Glomerular visceral epithelial cell (primary cell): ENCODE measurements at regions not wholly inside any gene's neighbourhood (a gene's known extent, or its start where the extent isn't known, plus 50 kb on each side); places are given as distances from the start of the nearest gene placed in this dataset.
"Not testable (repeated sequence)": the region's sequence is repeated elsewhere in the genome, so short reads cannot be mapped to it uniquely, and the experiment has no call there.

Source experiments
- DNase-seq: peaks from one replicate; pipeline ENCODE4 v3.0.0-alpha.2; 2016; ENCODE audit errors: extremely low spot score

- no peak for DNase-seq
These were observed 249.2 kb downstream of the FRK start for GRCh38 chr6:115811541-115811940.

GRCh38 chr6:115798229-115798628 lies 262.5 kb downstream of the FRK start:
- no peak for DNase-seq

DNA sequence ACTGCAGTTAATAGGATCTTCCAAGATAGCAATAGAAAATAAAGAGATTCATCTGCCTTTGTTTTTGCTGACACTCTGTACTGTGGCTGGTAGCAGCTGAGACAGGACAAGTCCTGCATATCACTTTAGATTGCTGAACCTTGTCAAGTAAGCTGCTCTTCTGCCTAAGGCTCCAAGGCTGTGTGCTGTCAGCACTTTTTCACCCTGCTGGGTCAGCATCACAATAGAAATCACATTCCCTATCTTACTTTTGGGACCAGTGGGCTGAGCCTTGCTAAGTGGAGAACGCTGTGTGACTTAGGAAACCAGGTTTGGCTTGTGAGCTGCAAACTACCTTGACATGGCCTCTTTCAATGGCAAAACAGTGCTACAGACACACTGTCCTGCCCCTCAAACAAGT lies 263.9 kb downstream of the FRK start:
- no peak for DNase-seq

- DNase-seq = no peak
These were observed 264.6 kb downstream of the FRK start for GRCh38 chr6:115796061-115796460.

DNA sequence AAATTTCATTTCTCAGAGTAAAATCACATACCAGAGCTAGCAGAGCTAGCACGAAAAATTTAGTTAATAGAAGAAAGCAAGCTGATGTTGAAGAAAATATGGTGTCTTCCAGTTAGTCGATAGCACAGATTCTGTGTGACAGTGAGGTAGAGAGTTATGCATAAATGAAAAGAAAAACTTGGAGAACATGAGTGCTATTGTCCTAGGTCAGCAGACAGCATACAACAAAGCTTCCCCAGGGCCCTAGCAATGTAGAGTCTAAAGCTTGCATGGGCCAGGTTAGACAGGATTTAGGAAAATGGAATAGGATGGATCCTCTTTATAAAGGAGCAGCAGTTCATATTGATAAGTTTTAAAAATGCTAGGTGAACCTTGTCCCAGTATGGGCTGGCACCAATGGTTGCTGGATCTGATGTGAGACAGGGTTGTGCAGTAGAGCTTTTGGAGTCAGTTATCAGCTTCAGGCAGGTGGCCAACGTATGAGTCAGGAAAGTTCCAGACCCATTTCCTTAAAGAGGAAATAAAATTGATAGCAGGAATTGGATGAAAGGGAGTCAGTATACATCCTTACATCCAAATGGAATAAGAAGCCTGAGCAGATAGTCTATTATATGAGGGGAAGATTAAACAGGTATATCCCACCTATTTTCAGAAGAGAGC lies 277.2 kb downstream of the FRK start:
- DNase-seq = peak; percentile 21

DNA sequence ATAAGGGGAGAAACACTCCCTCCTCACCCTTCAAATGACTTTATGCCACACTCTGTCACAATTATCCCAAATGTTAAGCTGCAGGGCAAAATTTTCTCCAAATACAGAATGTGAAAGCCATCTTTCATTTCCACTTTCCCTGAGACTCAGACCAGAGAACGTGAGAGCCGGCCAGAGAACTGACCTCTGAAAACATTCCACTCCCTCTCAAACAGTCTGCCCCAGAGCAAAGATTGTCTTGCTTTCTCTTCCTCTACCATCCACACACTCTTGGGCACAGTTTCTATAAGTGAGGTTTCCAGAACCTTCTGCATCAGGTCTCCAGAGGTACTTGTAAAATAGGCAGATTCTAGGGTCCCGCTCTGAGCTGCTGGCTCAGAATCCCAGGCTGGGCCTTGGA lies 278.1 kb downstream of the FRK start:
- no peak for DNase-seq

GRCh38 chr6:115773741-115774140 lies 286.9 kb downstream of the FRK start:
- DNase-seq = no peak

GRCh38 chr6:115770851-115771250 lies 289.8 kb downstream of the FRK start:
- DNase-seq = no peak

DNA sequence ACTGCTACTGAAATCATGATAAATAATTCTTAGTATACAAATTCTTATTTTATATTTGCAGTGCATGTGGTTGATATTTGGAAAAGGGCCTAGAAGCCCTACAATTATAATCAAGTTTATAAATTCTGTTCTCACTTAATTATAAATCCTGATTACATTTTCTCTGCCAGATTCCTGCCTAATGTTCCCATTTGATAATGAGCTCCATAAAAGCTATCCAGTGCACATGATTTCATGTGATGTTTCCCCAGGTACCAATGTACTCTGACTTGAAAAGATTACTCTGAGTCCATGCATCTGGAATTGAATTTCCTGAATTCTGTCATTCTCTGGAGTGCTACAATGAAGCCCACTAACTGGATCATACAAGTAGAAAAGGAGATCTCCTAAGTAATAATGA lies 292.2 kb downstream of the FRK start:
- DNase-seq = no peak

DNA sequence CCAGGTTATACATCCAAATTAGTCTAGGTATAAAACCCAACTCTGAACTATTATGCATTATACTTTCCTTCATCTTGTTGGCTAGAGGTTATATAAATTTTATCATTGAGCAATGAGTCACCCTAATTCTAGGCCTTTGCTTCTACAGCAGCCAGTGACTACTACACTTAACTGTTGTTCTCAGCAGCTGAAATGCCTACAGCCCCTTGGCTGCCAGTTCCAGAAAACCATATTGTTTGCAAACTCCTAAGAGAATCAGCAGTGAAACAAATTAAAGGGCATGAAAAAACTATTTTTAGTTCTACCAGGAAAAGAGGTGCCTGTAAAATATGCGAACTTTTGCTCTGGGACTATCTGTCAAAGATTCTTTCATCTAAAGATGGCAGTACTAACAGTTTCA lies 292.8 kb downstream of the FRK start:
- no peak for DNase-seq

DNA sequence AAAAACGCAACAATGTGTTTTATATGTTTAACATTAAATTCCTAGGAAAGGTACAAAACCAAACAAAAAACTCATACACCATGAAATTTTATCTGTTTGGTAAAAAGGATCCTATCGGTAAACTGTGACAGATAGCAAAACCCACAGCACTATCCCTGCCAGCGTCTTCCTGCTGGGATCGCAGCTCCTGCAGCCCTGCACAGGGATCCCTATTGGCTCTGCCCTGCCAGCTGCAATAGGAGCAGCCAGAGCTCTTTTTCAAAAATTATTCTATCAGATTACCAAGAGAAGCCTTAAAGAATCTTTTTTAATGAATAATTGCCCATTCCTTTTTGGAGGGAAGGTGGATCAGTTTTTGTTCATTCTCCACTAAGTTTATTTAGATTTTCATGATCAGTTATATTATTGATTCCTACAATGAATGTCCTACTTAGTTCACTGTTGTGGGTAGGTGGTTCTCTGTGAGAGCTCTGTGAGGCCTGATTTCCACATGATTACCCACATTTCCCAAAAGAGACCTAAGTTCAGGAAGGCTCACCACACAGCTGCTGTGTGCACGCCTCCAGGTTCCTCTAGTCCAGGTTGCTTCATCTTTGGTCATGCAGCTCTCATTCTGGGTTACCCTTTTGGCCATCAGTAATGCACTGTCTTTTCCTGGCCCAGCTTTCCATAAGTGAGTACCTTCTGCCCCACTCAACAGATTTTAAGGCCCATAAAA lies 293.8 kb downstream of the FRK start:
- peak; percentile 15 for DNase-seq

DNA sequence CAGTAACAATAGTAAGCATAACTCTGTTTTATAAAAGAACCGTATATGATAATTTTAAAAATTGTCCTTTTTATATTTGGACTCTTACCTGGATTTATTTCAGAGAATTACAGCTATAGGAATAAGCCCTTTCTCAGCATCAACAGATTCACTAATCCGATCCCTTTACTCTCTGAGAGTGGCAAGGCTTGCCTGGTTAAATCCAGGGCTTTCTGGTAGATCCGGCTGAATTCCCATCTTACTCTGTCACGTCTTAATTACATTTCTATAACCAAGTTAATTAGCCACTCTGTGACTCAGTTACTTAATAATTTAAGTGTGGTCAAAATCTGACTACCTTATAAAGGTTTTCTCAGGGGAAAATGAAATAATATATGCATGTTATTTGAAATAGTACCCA lies 294.7 kb downstream of the FRK start:
- DNase-seq = no peak

GRCh38 chr6:115759051-115759450 lies 301.6 kb downstream of the FRK start:
- no peak for DNase-seq

DNA sequence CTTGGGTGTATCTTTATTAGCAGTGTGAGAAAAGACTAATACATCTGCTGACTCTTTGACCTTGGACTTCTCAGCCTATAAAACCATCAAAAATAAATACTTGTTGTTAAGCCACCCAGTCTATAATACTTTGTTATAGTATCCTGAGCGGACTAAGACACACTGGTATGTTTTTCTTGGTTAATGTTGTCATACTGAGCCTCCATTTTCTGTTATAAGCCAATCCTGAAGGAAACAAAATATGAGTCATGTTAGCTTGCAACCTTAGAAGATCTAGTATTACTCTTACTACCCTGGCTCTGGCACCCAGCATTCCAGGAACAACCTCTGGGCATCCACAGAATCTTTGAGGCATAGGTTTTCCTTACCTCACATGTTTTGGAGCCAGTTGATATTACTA lies 307.2 kb downstream of the FRK start:
- DNase-seq = peak; percentile 10

- DNase-seq = no peak
These were observed 309.7 kb downstream of the FRK start for GRCh38 chr6:115750946-115751345.

DNA sequence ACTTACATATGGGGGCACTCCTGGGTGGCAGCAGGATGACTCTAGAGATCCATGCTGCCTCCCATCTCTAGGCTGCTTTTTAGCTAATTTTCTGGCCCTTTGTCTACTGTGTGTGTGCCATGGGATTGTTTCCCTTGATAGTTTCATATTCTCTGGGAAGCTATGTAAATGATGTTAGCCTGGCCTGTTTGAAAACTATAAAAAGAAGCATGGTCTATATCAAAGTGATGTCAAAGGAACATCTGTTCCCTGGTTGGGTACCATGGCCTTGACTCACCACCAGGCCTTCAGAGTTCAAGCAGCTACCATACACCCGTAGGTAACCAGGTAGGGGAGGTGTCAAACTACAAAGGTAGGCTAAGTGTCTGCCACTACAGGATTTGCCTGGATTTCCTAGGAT lies 310.4 kb downstream of the FRK start:
- DNase-seq = no peak

DNA sequence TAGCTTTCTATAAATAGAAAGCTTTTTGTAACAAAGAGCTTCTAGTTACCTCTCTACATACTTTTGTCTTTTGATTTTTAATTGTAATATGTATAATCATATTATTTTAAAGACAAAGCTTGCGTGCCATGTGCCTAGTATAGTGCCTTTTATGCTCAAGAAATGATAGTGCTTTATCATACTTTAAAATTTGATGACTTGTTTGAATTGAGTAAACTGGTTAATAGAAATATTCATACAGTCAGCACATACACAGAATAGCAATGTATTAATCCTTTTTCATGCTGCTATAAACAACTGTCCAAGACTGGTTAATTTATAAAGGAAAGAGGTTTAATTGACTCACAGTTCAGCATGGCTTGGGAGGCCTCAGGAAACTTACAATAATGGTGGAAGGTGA lies 313.0 kb downstream of the FRK start:
- no peak for DNase-seq

GRCh38 chr6:115746583-115746982 lies 314.1 kb downstream of the FRK start:
- DNase-seq = not testable (repeated sequence)

DNA sequence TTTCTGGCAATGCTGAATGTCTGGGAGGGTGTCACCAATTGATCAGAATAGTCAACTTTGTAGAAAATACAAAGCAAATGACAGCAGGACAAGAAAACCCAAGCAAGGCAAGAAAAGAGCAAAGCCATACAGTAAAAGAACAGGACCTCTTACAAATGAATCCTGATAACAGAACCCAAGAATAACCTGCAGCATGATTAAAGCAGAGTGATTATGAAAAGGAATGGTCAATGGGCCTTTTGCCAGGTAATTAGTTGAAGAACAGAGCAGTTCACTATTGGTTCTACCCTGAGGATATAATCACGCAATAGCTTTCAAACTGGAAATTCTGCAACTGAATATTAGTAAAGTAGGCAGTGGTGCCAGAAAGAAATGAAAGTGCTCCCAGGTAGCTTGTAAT lies 319.8 kb downstream of the FRK start:
- DNase-seq = no peak

DNA sequence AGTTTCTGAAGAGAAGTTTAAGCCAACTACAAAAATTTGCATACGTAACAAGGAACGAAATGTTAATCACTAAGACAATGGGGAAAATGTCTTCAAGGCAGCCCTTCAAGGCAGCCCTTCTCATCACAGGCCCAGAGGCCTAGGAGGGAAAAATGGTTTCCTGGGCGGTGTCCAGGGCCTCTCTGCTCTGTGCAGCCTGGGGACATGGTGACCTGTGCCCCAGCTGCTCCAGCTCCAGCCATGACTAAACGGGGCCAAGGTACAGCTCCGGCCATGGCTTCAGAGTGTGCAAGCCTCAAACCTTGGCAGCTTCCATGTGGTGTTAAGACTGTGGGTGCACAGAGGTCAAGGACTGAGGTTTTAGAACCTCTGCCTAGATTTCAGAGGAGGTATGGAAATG lies 325.1 kb downstream of the FRK start:
- no peak for DNase-seq

DNA sequence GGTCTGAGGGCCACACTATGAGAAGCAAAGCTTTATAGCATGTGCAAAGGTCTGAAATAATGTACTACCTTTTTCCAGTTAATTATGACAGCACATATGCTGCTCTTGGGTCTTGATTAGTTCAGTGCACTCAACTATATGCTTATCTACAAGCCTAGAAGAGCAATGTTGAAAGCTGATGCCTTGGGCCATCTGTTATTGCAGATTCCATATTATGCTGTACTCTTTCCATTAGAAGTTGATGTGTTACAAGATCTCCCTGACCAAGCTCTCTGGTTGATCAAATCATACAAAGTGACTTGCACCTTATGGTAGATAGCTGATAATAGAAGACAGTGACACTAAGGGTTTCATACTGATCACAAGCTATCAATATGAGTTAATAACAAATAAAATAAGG lies 327.3 kb downstream of the FRK start:
- DNase-seq = no peak

- DNase-seq = no peak
These were observed 331.7 kb downstream of the FRK start for GRCh38 chr6:115729036-115729435.

DNA sequence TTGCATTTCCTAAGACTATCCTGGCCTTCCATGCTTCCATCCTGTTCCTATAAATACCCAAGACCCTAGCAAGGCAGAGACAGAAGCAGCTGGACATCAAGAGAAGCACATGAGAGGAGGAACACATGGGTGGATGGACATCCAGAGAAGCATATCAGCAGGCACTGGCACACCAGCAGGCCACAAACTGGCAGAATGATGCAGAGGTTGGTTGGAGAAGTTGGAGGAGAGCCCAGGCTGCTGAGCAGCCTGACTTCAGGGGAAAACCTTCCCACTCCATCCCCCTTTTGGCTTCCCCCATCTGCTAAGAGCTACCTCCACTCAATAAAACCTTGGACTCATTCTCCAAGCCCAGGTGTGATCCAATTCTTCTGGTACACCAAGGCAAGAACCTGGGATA lies 332.5 kb downstream of the FRK start:
- DNase-seq = no peak

- no peak for DNase-seq
These were observed 339.1 kb downstream of the FRK start for GRCh38 chr6:115721564-115721963.
